Fibroblast of skin of scalp (primary cell): ENCODE measurements at regions not wholly inside any gene's neighbourhood (a gene's known extent, or its start where the extent isn't known, plus 50 kb on each side); places are given as distances from the start of the nearest gene placed in this dataset.

Experiments
- DNase-seq: peaks from one replicate; pipeline ENCODE4 v3.0.0-alpha.2; 2013

DNA sequence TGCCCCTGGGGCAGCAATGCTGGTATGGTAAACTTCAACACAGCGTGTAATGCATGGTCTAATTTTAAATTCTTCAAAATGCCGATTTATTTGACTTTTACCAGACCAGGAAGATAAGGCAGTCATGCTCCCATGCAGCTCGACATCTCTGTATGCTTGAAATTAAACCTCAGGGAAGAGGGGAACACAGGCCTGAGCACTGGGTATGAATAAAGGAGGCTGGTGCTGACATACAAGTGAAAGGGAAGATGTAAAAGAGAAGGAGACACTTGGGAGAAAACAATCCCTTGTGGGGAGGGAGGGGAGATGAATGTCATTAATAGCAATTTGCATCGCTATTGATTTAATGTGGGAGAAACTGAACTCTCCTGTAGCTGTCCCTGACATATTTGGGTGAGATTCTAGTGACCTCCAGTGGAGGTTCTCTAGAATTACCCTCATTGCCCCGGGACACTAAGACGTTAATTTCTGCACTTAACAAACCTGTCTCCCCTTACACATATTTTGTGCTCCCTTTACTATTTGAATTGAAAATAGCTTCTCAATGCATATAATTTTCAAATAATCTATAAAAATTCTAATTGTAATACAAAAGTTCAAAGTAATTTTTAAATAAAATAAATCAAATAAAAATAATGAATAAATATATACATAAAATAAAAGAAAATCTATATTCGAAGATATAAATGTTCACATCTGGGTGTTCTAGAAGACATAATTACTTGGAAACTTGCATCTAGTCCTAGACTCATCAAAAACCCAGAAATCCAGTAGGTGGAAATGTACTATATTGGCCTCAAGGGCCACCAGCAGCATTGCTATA lies 283.1 kb downstream of the LMX1A start:
- DNase-seq = peak; percentile 49

DNA sequence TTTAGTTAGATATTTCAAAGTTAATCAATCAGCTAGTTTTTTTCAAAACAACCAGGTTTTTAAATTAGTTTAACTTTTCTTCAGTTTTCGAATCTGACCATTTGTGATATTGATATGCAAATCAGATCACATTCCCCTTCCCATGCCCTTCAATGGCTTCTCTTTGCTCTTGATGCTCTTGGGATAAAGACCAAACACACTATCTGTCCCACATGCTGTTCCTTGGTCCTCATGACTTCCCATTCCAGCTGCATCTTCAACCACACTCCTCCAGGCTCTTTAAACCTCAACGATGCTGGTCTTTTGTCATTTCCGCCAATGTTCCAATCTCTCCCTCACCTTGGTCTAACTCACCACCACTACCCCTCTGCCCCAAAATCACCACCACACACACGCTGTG lies 285.8 kb downstream of the LMX1A start:
- DNase-seq = no peak

DNA sequence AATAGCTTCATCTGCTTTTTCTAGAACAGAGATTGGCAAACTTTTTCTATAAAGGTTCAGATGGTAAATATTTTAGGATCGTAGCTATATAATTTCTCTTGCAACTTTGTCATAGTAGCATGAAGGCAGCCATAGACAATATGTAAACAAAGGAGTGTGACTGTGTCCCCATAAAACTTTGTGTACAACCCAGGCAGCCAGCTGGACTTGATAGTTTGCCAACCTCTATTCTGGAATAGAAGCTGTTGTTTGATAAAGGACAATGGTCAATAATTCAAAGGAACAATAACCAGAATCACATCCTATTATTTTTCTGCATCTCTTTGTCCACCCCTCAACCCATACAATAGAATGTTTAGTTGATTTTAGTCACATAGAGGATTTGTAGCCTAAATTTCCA lies 286.7 kb downstream of the LMX1A start:
- no peak for DNase-seq

DNA sequence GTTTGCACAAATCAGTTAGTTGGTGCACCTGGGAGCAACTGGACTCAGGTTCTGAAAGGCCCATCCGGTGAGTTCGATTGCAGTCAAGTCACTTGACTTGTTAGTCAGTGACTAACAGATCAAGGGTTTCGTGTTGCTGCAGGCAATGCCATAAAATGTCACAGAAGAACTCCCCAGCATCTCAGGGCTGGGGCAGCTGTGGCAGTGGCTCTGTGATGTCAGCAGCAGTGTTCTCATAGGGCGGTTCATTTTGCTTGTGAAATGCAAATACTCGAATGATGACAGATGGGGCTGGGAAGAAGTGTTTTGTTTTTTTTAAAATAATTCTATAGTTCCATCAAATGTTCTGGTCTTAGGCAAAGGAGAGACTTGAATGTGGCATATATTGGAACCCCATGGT lies 287.8 kb downstream of the LMX1A start:
- DNase-seq = peak; percentile 6

DNA sequence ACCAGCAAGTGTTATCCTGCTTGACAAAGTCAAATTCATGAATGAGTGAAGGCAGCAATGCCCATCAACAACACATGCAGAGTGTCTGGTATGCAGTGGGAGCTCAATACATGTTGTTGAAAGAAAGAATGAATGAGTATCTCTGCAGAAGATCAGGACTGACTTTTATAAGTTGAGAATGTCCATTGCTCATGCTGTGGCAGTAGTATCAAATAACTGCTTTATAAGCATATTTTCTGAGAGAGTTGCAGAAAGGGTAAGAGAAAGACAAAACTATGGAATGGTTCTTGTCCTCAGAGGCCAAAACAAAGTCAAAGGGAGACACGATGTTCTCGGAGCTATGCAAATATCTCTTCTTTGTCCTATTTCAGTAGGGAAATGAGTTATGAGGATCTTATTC lies 288.7 kb downstream of the LMX1A start:
- DNase-seq = no peak

DNA sequence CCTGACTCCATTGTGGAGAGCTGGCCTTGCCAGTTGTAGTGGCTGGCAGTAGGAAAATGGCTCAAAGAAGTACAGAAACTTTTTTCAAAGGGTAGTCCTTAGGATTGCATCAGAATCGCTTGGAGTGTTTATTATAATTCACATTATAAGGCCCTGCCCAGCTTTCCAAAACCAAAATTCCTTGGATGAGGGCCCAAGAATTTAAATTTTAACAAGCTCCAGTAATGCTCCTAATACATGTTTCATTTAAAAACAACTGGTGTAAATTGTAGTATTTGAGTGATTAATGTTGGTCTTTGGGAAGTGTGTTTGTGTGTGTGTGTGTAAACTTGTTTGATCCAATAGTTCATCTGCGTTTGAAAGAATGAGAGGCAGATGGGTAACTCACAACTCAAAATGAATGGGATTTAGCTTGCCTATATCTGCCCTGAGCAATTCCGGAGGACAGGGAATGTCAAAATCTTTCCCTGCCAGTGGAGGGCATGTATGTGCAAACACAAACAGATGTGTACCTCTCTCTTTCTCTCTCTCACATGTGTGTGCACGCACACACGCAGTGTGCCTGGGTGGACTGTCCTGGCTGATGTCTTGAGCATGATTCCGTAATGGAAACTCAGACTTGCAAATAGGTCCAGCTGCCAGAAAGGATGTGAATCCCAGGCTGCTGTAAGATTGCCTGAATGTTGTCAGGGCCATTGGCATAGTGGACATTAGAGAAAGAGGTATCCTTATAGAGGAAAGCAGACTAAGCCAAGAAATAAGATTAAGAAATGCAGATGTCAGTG lies 293.1 kb downstream of the LMX1A start:
- DNase-seq = peak; percentile 54

DNA sequence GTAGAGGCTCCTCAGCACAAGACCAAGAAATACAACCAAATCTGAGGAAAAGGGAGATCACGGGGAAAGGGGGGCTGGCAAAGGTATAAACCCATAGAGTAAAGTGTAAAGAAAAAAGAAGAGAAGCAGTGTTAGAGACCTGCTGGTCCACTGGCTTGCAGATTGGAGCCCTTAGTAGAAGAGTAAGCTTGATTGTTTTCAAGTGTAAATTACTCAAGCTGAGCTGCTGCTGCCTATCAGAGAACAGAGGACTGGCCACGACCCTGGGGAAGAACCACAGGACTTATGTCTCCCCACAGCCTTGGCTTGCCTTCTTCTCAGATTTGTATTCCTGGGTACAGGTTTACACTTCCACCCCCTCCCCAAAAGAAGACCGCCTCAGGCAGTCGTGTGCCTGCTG lies 294.2 kb downstream of the LMX1A start:
- DNase-seq = no peak

DNA sequence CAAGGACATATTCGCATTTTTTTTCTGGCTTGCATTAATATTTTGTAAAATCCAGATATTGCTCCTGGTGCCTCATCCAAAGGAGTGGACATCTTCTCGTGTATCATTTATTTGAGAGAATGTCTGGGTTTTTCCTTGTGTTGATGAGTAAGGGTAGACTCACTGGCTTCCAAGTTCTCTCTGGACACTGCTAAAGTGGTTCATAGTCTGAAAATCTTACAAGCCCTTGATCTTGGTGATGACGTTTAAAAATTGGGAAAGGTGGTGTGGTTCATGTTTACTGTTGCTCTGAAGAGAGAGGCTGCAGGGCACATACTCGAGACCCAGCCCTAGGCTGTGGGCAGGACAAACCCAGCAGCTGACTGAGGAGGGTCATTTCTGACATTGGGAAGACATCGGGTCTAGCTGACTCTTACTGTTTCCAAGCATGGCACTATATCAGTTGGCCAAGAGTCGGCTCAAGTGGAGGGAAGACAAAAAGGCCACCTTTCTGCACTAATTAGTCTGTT lies 296.2 kb downstream of the LMX1A start:
- DNase-seq = no peak

DNA sequence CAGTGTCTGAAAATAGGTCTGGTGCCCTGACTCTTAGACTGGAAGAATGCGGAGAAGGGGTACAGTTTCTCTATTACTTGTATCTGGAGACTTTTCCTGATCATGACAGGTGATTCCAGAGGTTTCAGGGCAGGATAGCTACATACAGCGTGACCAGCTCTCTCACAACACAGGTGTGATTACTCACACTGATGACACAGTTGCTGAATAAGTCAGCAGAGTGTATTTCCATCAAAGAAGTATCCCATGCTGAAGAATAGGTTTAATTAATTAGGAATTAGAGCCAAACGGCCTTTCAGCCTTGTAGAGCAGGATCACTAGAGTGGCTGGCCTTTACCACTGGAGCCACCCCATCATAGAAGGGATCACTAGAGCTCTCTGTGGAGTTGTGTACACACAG lies 298.6 kb downstream of the LMX1A start:
- no peak for DNase-seq

DNA sequence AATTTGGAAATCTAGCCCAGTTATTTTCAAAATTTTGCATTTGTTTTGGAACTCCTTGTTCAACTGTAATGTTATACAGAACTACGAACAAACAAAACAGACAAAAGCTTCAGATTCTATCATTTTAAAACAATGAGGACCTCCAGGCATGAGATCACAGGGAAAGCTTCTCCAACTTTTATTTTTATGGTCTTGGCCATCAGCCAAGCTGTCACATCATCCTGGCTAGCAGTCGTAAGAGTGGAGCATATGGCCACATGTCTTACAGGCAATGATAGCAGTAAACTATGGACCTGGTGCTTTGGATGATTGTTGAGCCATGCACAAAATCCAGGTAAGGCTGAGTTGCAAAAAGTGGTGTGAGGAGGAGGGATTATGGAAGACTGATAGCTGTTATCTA lies 299.6 kb downstream of the LMX1A start:
- no peak for DNase-seq

DNA sequence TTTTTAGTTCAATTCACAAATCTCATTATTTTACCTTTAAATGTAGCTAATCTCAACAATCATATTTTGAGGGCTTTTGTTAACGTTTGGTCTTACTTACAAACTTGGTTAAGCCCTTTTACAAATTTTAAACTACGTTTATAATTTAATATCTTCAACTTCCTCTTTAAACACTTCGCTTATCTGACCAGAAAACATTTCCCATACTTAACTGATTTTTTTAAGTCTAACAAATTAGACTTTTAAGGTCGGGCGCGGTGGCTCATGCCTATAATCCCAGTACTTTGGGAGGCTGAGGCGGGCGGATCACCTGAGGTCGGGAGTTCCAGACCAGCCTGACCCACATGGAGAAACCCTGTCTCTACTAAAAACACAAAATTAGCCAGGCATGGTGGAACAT lies 300.9 kb downstream of the LMX1A start:
- no peak for DNase-seq

DNA sequence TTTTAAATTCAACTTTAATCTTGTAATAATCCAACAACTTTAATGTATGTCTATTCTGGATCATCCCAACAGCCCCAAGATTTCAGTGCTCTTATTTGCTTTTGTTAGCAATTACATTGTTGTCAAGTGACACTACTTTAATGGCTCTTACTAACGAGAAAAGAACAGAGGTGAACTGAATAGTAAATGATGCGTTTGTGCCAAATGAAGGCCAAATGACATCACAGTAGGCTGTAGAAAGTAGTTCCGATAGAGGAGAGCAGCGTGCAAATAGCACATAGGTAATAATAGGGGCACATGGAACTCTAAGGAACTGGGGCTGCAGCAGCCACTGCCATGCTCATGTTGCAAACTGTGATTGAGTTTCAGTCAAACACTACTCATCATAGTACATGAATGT lies 301.9 kb downstream of the LMX1A start:
- no peak for DNase-seq

DNA sequence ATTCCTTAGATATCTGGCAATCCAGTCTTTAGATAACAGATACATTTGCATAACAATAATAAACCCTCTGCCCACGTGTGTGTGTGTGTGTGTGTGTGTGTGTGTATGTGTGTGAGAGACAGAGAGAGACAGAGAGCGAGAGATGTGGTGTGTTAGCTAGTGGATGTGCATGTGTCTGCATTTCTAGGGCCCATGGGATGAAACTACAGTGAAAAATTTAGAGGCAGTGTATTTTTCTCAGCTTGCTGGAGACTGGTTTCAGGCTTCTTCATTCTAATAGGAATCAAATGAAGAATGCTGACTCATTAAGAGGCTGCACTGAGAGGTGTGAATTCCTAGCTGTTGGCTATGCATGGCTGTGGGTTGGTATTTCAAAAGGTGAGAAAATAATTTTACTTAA lies 303.2 kb downstream of the LMX1A start:
- no peak for DNase-seq

DNA sequence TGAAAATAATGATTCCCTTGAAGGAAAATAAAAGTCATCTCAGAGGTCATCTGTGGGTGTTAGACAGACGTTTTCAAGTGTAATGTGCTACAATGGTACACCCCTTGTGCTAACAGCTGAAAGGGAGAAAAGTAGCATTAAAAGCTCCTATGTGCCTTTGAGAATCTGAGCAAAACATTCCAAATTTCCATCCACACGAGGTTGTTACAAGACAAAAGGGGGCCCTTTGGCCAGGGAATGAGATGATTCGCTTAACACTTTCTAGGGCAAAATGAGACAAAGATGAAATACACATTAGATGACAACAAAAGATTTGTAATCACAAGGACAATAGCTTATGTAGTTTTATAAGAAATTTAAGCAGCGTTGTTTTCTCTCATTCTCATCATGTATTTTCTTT lies 303.6 kb downstream of the LMX1A start:
- no peak for DNase-seq

DNA sequence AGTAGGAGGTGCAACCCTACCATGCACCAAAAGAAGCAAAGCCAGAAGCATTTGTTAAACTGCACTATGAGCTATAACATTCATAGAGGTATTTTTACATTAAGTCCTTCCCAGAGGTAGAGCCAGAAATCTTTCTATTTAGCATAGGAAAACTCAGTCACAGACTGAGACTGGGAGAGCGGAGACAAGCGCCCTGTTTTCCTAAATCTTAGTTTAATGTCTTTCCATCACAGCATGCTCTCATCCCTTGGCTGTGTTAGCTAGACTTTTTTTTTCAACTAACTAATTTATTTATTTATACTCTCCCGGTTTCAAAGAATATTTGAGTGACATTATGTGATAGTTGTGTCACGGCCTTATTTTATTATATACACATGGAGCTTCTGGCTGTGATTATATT lies 304.1 kb downstream of the LMX1A start:
- no peak for DNase-seq

DNA sequence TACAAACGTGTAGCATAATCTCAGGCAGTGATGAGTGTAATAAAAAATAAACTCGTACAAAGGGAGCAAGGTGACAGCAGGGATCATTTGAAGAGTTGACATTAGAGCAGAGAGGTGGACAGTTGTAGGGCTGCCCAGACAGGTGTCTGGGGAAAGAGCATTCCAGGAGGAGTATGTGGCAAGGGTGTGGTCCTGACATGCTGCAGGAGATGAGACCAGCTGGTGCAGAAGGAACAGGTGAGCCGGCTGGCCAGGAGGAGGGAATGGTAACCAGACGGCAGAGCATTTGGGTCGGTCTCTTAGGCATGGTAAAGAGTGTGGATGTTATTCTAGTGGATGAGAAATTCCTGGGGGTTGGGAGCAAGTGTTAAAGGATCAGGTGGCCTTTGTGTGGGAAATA lies 306.3 kb downstream of the LMX1A start:
- no peak for DNase-seq

DNA sequence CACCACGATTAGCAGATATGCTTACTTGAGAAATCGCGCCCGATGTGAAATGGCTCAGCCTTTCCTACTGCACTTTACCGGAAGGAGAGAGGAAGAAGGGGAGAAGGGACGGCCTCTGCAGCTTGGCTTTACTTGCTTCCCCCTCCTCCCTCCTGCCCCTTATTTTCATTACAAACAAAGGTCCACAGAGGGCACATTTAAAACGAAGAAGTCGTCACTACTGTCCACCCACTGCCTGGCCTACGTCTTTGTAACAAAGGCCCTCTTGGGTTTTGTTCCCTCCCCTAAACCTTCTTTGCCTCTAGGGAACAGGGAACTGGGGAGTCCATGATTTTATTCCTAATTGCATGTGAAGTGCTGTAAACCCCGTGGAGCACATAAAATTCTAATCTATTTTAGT lies 308.5 kb downstream of the LMX1A start:
- no peak for DNase-seq

DNA sequence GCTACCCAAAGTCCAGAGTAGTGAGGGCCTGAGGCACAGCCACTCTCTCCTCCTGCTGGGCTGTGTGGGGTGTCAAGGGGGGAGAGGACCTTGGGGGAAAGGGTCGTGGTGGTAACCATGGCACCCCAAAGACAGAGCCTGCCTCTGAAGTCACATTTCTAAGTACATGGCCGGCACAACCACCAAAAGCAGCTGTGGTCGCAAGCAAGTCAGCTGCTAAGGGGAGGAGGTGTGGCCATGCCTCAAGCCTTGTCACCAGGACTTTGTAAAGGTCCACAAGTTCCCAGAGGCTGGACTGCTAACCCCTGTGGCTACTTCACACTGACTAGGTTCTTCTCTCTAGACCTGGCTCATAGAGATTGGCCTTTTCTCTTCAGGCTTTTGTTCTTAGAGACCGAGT lies 310.6 kb downstream of the LMX1A start:
- DNase-seq = no peak

DNA sequence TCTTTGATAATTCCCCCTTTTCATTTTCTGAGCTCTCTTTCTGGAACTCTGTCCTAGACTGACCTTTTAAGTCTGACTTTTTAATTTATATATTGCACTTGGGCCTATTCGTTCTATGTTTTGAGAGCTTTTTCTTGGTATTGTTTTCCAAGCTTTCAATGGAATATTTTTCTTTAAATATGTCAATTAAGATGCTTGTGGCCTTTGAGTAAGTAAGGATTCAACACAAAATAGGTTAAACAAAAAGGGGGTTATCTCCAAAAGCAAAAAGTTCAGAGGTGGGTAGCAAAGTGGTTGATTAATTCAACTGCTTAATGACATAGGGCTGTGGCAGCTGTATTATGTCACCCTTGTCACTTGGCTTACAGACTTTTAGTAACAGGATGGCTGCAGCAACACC lies 315.9 kb downstream of the LMX1A start:
- DNase-seq = no peak

DNA sequence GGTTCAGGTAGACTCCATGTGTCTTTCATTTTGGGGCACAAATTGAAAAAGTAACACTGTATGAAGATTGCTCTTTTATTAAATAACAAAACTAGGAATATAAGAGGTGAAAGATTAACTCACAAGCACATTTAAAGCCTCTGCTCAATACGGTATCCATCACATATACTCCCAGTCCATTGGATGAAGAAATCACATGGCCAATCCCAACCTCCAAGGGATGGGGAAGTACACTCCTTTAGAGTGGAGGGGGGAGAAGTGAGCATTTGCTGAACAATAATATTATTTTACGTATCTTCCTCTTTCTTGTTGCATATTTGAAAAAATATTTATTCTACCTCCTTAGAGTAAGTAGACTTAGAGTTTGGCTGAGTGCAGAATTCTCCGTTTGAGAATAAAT lies 316.5 kb downstream of the LMX1A start:
- no peak for DNase-seq

DNA sequence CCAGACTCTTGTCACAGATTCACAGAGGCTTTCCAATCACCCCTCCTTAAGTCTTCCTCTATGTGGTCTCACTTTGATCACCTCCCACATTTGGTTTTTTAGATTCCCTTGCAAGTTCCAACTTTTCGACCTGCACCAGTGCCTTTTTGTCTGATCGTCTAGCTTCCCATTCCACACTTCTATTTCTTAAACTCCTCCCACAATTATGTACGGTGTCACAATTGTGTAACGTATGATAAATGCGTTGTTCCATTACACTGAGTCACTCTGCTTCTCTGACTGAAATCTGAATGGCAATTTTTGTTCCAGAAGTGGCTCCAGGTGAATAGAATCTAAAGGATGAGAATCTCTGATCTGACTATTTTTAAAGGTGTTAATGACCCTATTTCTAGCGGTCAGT lies 320.1 kb downstream of the LMX1A start:
- DNase-seq = no peak

DNA sequence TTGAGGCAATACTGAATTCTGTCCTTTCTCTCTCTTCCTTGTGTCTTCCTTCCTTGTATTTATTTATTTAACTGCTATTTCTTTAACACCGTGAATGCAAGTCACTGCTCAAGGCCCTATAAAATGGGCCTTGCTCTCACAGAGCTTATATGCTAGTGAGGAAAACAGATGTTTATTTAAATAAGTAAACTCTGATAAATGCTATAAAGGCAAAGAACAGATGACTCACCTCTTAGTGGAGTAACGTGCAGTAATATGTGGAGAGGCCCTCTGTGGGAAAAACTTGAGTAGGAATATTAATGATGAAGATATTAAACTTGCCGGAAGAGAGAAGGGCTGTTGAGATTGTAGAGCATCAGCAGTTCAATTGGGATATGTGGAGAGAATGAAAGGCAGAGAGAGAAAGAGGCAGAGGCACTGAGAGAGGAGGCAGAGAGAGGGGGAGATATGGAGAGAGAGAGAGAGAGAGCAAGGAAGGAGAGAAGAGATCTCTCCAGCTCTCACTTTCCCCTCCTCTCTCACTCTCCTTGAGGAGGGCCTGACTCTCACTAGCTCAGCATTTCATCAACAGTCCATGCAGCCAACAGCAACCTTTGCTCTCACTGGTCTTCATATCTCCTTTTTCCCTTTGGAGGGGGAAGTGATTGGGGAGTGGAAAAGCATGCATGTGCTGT lies 322.2 kb downstream of the LMX1A start:
- DNase-seq = no peak

DNA sequence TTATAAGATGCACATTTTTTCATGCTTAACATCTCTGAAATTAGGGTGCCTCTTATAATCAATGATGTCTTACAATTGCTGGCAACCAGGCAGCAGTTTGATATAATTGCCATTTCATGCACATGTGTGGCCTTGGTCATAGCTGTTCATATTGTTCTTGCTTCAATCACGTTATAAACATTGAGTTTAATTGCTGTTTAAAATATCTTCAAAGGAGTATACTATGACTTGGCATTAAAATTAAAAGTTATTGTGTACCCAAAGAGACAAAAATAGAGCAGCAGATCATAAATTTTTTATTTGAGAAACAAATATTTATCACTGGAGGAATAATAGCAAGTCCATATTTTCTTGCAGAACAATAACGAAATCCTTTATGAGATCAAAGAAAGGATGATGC lies 325.5 kb downstream of the LMX1A start:
- DNase-seq = no peak

DNA sequence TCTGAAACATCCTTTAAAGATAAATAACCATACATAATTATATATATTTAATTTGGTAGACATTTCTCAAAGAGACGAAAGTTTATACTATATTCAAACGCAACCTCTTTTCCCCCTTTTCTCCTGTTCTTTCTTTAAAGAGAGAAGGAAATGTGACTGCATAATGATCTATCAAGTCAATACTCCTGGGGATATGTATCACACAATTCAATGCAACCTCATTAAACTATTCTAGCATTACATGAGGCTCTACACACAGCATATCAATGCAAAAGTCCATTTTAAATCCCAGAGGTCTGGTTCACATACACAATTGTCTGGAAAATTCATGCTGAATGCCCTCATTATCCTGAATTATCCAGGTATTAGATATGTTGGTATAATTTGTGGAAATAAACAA lies 330.7 kb downstream of the LMX1A start:
- no peak for DNase-seq
